CD14-positive monocyte (primary cell): ENCODE measurements at regions not wholly inside any gene's neighbourhood (a gene's known extent, or its start where the extent isn't known, plus 50 kb on each side); places are given as distances from the start of the nearest gene placed in this dataset.

Experiments used
- DNase-seq, 3 donors: peaks; one replicate each; pipeline ENCODE4 v3.0.0-alpha.2; 2011 to 2022
- H2AFZ ChIP-seq: 2 replicates; pipeline ENCODE4 v1.6.0; 2012; ENCODE audit warnings: mild to moderate bottlenecking, low read depth, low read length, inconsistent platforms; ENCODE audit not compliant: insufficient read depth, poor library complexity, severe bottlenecking
- H3K27ac ChIP-seq, 2 donors: 1 replicate in 1 of 2; 2 replicates in 1 of 2; pipeline ENCODE4 v1.5.1; 2012 to 2013; ENCODE audit warnings: low read length in 2 of 2, control low read depth in 1 of 2, inconsistent platforms in 1 of 2, low read depth in 1 of 2, mild to moderate bottlenecking in 1 of 2
- H3K27me3 ChIP-seq, 2 donors: one replicate each; pipeline versions ENCODE4 v1.6.0 to v1.6.1; 2011 to 2013; ENCODE audit warnings: low read length in 2 of 2; ENCODE audit not compliant: control insufficient read depth in 2 of 2, insufficient read depth in 2 of 2
- H3K36me3 ChIP-seq, 2 donors: replicated peaks in 1 of 2; 1 replicate in 1 of 2; 2 replicates in 1 of 2; pipeline versions ENCODE4 v1.5.1 to v1.6.1; 2012 to 2013; ENCODE audit warnings: low read length in 2 of 2, control low read depth in 1 of 2, inconsistent platforms in 1 of 2, mild to moderate bottlenecking in 1 of 2; ENCODE audit not compliant: insufficient read depth in 2 of 2, control insufficient read depth in 1 of 2
- H3K4me1 ChIP-seq, 2 donors: 1 replicate in 1 of 2; 2 replicates in 1 of 2; pipeline versions ENCODE4 v1.5.1 to v1.6.1; 2012 to 2013; ENCODE audit warnings: low read length in 2 of 2, control low read depth in 1 of 2, inconsistent platforms in 1 of 2, mild to moderate bottlenecking in 1 of 2, moderate library complexity in 1 of 2; ENCODE audit not compliant: insufficient read depth in 2 of 2, control insufficient read depth in 1 of 2
- H3K4me2 ChIP-seq: replicated peaks from 2 replicates; pipeline ENCODE3; 2012; ENCODE audit warnings: low read length, moderate library complexity, mild to moderate bottlenecking; ENCODE audit not compliant: poor library complexity, severe bottlenecking; ENCODE audit errors: extremely low read depth
- H3K4me3 ChIP-seq, 3 experiments: fragments of 200-600 bp in 1 of 3; sonication (generic) in 1 of 3; replicated peaks in 1 of 3; 1 replicate in 2 of 3; 2 replicates in 1 of 3; pipeline ENCODE4 v1.5.1; 2011 to 2013; ENCODE audit warnings: low read length in 3 of 3, mild to moderate bottlenecking in 3 of 3, control low read depth in 2 of 3, low read depth in 2 of 3, inconsistent platforms in 1 of 3, moderate library complexity in 1 of 3
- H3K79me2 ChIP-seq: 2 replicates; pipeline ENCODE4 v1.6.0; 2012; ENCODE audit warnings: mild to moderate bottlenecking, control low read depth, inconsistent platforms, low read length, moderate library complexity; ENCODE audit not compliant: insufficient read depth
- H3K9ac ChIP-seq: 2 replicates; pipeline ENCODE4 v1.6.0; 2017; ENCODE audit warnings: low read length, mild to moderate bottlenecking; ENCODE audit not compliant: insufficient read depth, poor library complexity, severe bottlenecking
- H3K9me3 ChIP-seq, 2 donors: replicated peaks in 1 of 2; 1 replicate in 1 of 2; 2 replicates in 1 of 2; pipeline versions ENCODE4 v1.5.1 to v1.6.1; 2012 to 2013; ENCODE audit warnings: low read length in 2 of 2, control low read depth in 1 of 2; ENCODE audit not compliant: control insufficient read depth in 1 of 2, insufficient read depth in 1 of 2
- H4K20me1 ChIP-seq: 2 replicates; pipeline ENCODE4 v1.6.0; 2012; ENCODE audit warnings: mild to moderate bottlenecking, low read length, control low read depth, moderate library complexity; ENCODE audit not compliant: insufficient read depth
- H3K27ac Mint-ChIP-seq, 7 donors: one replicate each; pipeline ENCODE4 v1.8.0; 2020; ENCODE audit warnings: mild to moderate bottlenecking in 7 of 7, mixed read lengths in 7 of 7, moderate library complexity in 6 of 7, inconsistent platforms in 2 of 7
- H3K27me3 Mint-ChIP-seq, 3 donors: one replicate each; pipeline ENCODE4 v1.8.0; 2021 to 2022; ENCODE audit warnings: low read depth in 3 of 3, mild to moderate bottlenecking in 3 of 3, mixed read lengths in 3 of 3, moderate library complexity in 3 of 3, inconsistent platforms in 1 of 3
- H3K36me3 Mint-ChIP-seq, 2 donors: one replicate each; pipeline ENCODE4 v1.8.0; 2020; ENCODE audit warnings: mixed read lengths in 2 of 2, inconsistent platforms in 1 of 2, mild to moderate bottlenecking in 1 of 2
- H3K4me1 Mint-ChIP-seq: one replicate; pipeline ENCODE4 v1.8.0; 2020; ENCODE audit warnings: mild to moderate bottlenecking, mixed read lengths
- H3K4me3 Mint-ChIP-seq, 2 donors: one replicate each; pipeline ENCODE4 v1.8.0; 2020; ENCODE audit warnings: mild to moderate bottlenecking in 2 of 2, mixed read lengths in 2 of 2, moderate library complexity in 1 of 2
- H3K9me3 Mint-ChIP-seq, 7 donors: one replicate each; pipeline ENCODE4 v1.8.0; 2020 to 2022; ENCODE audit warnings: mixed read lengths in 7 of 7, mild to moderate bottlenecking in 6 of 7, moderate library complexity in 6 of 7, inconsistent platforms in 2 of 7
- WGBS: methylation state at CpG from one replicate; pipeline ENCODE4 v1.1.5; 2013; ENCODE audit warnings: missing lambda C conversion rate; ENCODE audit not compliant: insufficient coverage; 5-methylcytosine and 5-hydroxymethylcytosine counted together
- intact Hi-C, 2 donors: fragments of 100-400 bp; cut with micrococcal nuclease; formaldehyde crosslinking; loops; one replicate each; pipeline versions ENCODE4 v1.15.0 to v1.15.1; 2023
- TF ChIP-seq, protein P1 (sequence below): fragments of 200-600 bp; IDR thresholded peaks from one replicate; pipeline ENCODE4 v1.8.0; 2022; ENCODE audit warnings: antibody characterized with exemption, mild to moderate bottlenecking

DNA sequence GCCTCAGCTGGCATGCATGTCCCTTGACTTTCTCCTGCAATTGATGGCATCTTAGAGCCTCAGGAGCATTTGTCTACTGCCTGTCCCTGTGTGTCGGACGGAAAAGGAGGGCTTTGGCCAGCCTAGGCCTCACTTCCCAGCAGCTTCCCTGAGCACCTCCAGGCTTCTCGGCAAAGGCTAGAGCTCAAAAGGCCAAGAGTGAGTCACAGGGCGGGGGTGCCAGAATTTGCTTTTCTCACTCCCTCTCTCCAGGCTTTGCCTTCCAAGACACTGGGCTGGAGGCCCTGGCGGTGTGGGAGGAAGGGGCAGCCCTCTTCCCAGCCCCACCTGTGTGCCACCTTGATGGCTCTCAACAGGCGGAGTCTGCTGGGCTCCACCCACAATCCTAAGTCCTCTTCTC lies 107.3 kb upstream of the MAF start:
- Histone ChIP-seq H3K4me2 (no peak overlapping the region), H3K27me3 (no peaks in the 10 kb centered on the region), H3K36me3 (no peaks in the 10 kb centered on the region), H4K20me1 (no peaks in the 10 kb centered on the region), H3K4me3 (no peak overlapping the region), H3K4me1 (no peaks in the 10 kb centered on the region), H3K9ac (no peak overlapping the region), H2AFZ (no peak overlapping the region), H3K9me3 (no peaks in the 10 kb centered on the region), H3K27ac (no peak overlapping the region), H3K79me2 (no peaks in the 10 kb centered on the region)
- peaks cover 1 to 4% (median 2%) of the 10 kb centered on the region in 3 donors for H3K27me3 Mint-ChIP-seq
- no peak for DNase-seq
- H3K36me3 Mint-ChIP-seq, result no peaks in the 10 kb centered on the region
- H3K4me3 Mint-ChIP-seq, result no peak overlapping the region
- H3K27ac Mint-ChIP-seq, result no peak overlapping the region
- 100% methylated on average over 4 of the region's 6 CpGs for WGBS
- TF ChIP-seq, protein P1, sequence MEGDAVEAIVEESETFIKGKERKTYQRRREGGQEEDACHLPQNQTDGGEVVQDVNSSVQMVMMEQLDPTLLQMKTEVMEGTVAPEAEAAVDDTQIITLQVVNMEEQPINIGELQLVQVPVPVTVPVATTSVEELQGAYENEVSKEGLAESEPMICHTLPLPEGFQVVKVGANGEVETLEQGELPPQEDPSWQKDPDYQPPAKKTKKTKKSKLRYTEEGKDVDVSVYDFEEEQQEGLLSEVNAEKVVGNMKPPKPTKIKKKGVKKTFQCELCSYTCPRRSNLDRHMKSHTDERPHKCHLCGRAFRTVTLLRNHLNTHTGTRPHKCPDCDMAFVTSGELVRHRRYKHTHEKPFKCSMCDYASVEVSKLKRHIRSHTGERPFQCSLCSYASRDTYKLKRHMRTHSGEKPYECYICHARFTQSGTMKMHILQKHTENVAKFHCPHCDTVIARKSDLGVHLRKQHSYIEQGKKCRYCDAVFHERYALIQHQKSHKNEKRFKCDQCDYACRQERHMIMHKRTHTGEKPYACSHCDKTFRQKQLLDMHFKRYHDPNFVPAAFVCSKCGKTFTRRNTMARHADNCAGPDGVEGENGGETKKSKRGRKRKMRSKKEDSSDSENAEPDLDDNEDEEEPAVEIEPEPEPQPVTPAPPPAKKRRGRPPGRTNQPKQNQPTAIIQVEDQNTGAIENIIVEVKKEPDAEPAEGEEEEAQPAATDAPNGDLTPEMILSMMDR, result no peak
- no peaks in the 10 kb centered on the region for H3K4me1 Mint-ChIP-seq
- peaks cover 0 to 7% (median 4%) of the 10 kb centered on the region in 7 donors for H3K9me3 Mint-ChIP-seq
- intact Hi-C loops, result no loop called here

DNA sequence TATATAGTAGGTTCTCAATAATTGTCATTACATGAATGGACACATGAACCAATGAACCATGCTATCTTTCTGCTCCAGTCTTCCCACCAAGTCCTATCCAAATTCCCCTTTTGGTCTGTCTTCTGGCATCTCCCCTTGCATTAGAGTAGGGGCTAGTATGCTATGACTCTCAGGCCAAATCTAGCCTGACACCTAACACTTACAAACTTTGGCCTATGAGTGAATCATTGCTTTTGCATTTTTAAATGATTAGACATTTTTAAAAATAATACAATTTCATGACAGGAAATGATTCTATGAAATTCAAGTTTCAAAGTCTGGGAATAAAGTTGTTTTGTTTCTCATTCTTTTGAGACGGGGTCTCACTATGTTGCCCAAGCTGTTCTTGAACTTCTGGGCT lies 102.5 kb upstream of the MAF start:
- WGBS, result no CpG with 5 or more reads among the region's 1 CpG
- intact Hi-C loops, result no loop called here
- no peaks in the 10 kb centered on the region for H3K9me3 ChIP-seq
- no peak overlapping the region for H3K4me2 ChIP-seq
- Mint-ChIP-seq H3K27ac (no peak overlapping the region), H3K4me3 (no peak overlapping the region), H3K4me1 (no peaks in the 10 kb centered on the region), H3K27me3 (peaks cover 0 to 4% (median 1%) of the 10 kb centered on the region in 3 donors), H3K9me3 (peaks cover 1 to 9% (median 3%) of the 10 kb centered on the region in 7 donors), H3K36me3 (no peaks in the 10 kb centered on the region)
- DNase-seq, result no peak
- no peak overlapping the region for H3K4me3 ChIP-seq
- no peak overlapping the region for H3K27ac ChIP-seq
- TF ChIP-seq, protein P1, result no peak
- no peaks in the 10 kb centered on the region for H4K20me1 ChIP-seq
- H3K79me2 ChIP-seq, result no peaks in the 10 kb centered on the region
- no peak overlapping the region for H2AFZ ChIP-seq
- no peak overlapping the region for H3K9ac ChIP-seq
- no peaks in the 10 kb centered on the region for H3K36me3 ChIP-seq
- no peaks in the 10 kb centered on the region for H3K4me1 ChIP-seq
- H3K27me3 ChIP-seq, result no peaks in the 10 kb centered on the region
